Karpas-422 (cell line): ENCODE measurements at regions not wholly inside any gene's neighbourhood (a gene's known extent, or its start where the extent isn't known, plus 50 kb on each side); places are given as distances from the start of the nearest gene placed in this dataset.

Source experiments
- DNase-seq: peaks from one replicate; pipeline ENCODE4 v3.0.0-alpha.2; 2015
- H2AFZ ChIP-seq: fragments of 200-600 bp; sonication (generic); 2 replicates; pipeline ENCODE4 v1.6.1; 2014; ENCODE audit warnings: antibody characterized with exemption, low read length, mixed read lengths
- H3K27ac ChIP-seq: fragments of 200-600 bp; sonication (generic); 2 replicates; pipeline ENCODE4 v1.5.1; 2014; ENCODE audit warnings: mild to moderate bottlenecking, low read length, moderate library complexity
- H3K27me3 ChIP-seq: fragments of 200-600 bp; sonication (generic); 2 replicates; pipeline ENCODE4 v1.6.1; 2014; ENCODE audit warnings: low read length, mixed read lengths
- H3K36me3 ChIP-seq: fragments of 200-600 bp; sonication (generic); 2 replicates; pipeline ENCODE4 v1.6.1; 2014; ENCODE audit warnings: low read length, mixed read lengths; ENCODE audit not compliant: insufficient read depth
- H3K4me1 ChIP-seq: fragments of 200-600 bp; sonication (generic); 2 replicates; pipeline ENCODE4 v1.6.1; 2014; ENCODE audit warnings: mild to moderate bottlenecking, low read length, mixed read lengths
- H3K4me2 ChIP-seq: fragments of 200-600 bp; sonication (generic); 2 replicates; pipeline ENCODE4 v1.6.1; 2014; ENCODE audit warnings: low read length, low read depth, mild to moderate bottlenecking; ENCODE audit not compliant: poor library complexity, severe bottlenecking
- H3K4me3 ChIP-seq: fragments of 200-600 bp; sonication (generic); 2 replicates; pipeline ENCODE4 v1.5.1; 2014; ENCODE audit warnings: mild to moderate bottlenecking, antibody characterized with exemption, low read length, mixed read lengths
- H3K79me2 ChIP-seq: fragments of 200-600 bp; sonication (generic); 2 replicates; pipeline ENCODE4 v1.6.1; 2014; ENCODE audit warnings: mild to moderate bottlenecking, low read length, mixed read lengths
- H3K9ac ChIP-seq: fragments of 200-600 bp; sonication (generic); 2 replicates; pipeline ENCODE4 v1.6.0; 2014; ENCODE audit warnings: low read length
- H3K9me2 ChIP-seq: fragments of 200-600 bp; sonication (generic), shearing (Covaris generic); replicated peaks from 2 replicates; pipeline ENCODE4 v1.6.0; 2014; ENCODE audit warnings: mild to moderate bottlenecking, low read length, moderate library complexity; ENCODE audit not compliant: insufficient read depth
- H3K9me3 ChIP-seq: fragments of 300-700, 200-600 bp; sonication (generic); 2 replicates; pipeline ENCODE4 v1.6.1; 2014; ENCODE audit warnings: low read length, mixed read lengths
- H4K20me1 ChIP-seq: fragments of 200-600 bp; sonication (generic); 2 replicates; pipeline ENCODE4 v1.6.1; 2014; ENCODE audit warnings: mild to moderate bottlenecking, antibody characterized with exemption, low read length, low read depth; ENCODE audit not compliant: insufficient read depth

DNA sequence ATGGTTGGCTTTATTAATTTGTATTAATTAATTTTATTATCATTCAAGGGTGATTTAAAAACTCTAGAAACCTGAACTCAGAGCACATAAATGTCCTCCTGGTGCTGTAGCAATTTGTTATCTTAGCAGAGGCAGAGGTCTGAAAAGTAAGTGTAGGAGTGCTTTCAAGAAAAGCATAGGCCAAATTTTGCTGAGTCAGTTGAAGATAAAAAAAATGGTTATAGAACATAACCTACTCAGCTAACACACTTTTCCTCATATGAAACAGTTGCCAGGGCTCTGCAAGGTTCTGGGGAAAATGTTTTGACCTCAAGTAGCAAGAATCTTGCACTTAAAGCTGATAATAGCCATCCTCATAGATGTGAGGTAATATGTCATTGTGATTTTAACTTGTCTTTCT lies 53.5 kb upstream of the CHODL start:
- Histone ChIP-seq H3K9ac (no peak overlapping the region), H3K4me2 (no peak overlapping the region), H3K4me1 (no peaks in the 10 kb centered on the region), H3K36me3 (no peaks in the 10 kb centered on the region), H3K27ac (no peak overlapping the region), H3K79me2 (no peaks in the 10 kb centered on the region), H4K20me1 (no peaks in the 10 kb centered on the region), H2AFZ (no peak overlapping the region), H3K9me2 (no peaks in the 10 kb centered on the region), H3K4me3 (no peak overlapping the region), H3K27me3 (no peaks in the 10 kb centered on the region), H3K9me3 (peaks cover 37% of the 10 kb centered on the region)
- DNase-seq: no peak

DNA sequence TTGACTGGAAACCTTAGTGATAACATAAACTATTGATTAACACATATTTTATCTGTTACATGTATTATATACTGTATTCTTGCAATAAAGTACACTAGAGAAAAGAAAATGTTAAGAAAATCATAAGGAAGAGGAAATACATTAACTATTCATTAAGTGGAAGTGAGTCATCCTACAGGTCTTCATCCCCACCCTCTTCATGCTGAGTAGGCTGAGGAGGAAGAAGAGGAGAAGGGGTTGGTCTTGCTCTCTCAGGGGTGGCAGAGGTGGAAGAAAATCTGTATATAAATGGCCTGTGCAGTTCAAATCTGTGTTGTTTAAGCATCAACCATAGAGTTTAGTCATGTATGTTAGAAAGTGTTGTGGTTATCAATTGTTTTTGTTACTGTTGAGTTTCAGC lies 66.1 kb upstream of the CHODL start:
- Histone ChIP-seq H2AFZ (no peak overlapping the region), H3K9me2 (no peaks in the 10 kb centered on the region), H3K27me3 (no peaks in the 10 kb centered on the region), H3K9me3 (peaks cover 29% of the 10 kb centered on the region), H3K4me3 (no peak overlapping the region), H3K4me2 (no peak overlapping the region), H3K36me3 (no peaks in the 10 kb centered on the region), H4K20me1 (no peaks in the 10 kb centered on the region), H3K4me1 (no peaks in the 10 kb centered on the region), H3K27ac (no peak overlapping the region), H3K9ac (no peak overlapping the region), H3K79me2 (no peaks in the 10 kb centered on the region)
- no peak for DNase-seq

DNA sequence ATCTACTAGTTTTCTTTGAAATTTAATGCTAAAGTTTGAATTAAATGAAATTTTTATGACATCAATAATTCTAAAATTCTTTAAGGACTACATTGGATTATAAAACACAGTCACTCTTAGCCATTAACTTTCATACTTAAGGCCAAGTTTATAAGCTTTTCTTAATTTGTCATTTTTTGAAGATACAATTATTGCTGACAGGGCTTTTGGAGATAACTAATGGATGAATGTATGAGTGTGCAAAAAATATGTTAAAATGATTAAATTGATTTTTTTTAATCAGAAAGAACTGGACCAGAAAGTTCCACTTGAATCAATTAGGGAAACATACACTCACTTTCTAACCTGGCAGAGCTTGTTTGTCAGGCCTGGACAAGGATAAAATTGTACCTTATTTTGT lies 70.3 kb upstream of the CHODL start:
- no peaks in the 10 kb centered on the region for H4K20me1 ChIP-seq
- H3K27me3 ChIP-seq: no peaks in the 10 kb centered on the region
- H3K4me1 ChIP-seq: no peaks in the 10 kb centered on the region
- H3K27ac ChIP-seq: no peak overlapping the region
- no peak overlapping the region for H3K9ac ChIP-seq
- H3K4me3 ChIP-seq: no peak overlapping the region
- H3K36me3 ChIP-seq: no peaks in the 10 kb centered on the region
- no peak overlapping the region for H2AFZ ChIP-seq
- H3K9me3 ChIP-seq: peaks cover 35% of the 10 kb centered on the region
- no peaks in the 10 kb centered on the region for H3K79me2 ChIP-seq
- no peak for DNase-seq
- H3K9me2 ChIP-seq: no peaks in the 10 kb centered on the region
- H3K4me2 ChIP-seq: no peak overlapping the region

DNA sequence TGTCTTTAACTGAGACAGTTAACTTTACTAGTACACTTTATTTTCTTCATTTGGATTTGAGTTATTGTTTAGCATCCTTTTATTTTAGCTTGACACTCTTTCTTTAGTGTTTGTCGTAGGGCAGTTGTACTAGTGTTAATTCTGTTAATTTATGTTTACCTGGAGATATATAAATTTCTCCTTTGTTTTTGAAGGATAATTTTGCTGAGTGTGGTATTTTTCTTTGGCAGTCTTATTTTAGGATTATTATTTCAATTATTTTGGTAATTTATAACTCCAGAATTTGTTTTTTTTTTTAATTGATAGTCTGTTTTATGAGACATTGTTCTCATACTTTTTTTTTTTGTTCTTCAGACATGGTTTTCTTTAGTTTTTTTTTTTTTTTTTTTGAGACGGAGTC lies 73.8 kb upstream of the CHODL start:
- H3K9me2 ChIP-seq: no peaks in the 10 kb centered on the region
- no peak overlapping the region for H3K27ac ChIP-seq
- no peaks in the 10 kb centered on the region for H3K4me1 ChIP-seq
- H3K4me2 ChIP-seq: no peak overlapping the region
- no peak overlapping the region for H3K9ac ChIP-seq
- no peaks in the 10 kb centered on the region for H3K79me2 ChIP-seq
- peaks cover 36% of the 10 kb centered on the region for H3K9me3 ChIP-seq
- no peak for DNase-seq
- no peaks in the 10 kb centered on the region for H4K20me1 ChIP-seq
- H2AFZ ChIP-seq: no peak overlapping the region
- H3K36me3 ChIP-seq: no peaks in the 10 kb centered on the region
- no peak overlapping the region for H3K4me3 ChIP-seq
- H3K27me3 ChIP-seq: no peaks in the 10 kb centered on the region

DNA sequence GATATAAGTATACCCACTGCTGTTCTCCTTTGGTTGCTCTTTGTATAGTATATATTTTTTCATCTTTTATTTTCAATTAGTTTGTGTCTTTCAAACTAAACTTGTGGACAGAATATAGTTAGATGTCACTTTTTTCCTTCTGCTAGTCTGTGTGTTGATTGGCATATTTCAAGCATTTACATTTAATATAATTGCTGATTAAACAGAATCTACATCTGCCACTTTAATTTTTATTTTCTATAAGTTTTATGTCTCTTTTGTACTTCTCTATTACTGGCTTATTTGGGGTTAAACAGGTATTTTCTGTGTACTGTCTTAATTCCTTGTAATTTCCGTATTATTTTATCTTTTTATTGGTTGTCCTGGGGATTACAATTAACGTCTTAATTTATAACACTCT lies 74.4 kb upstream of the CHODL start:
- Histone ChIP-seq H3K9me3 (peaks cover 36% of the 10 kb centered on the region), H3K9me2 (no peaks in the 10 kb centered on the region), H3K4me3 (no peak overlapping the region), H3K4me1 (no peaks in the 10 kb centered on the region), H4K20me1 (no peaks in the 10 kb centered on the region), H3K9ac (no peak overlapping the region), H3K4me2 (no peak overlapping the region), H2AFZ (no peak overlapping the region), H3K79me2 (no peaks in the 10 kb centered on the region), H3K27me3 (no peaks in the 10 kb centered on the region), H3K36me3 (no peaks in the 10 kb centered on the region), H3K27ac (no peak overlapping the region)
- DNase-seq: no peak

DNA sequence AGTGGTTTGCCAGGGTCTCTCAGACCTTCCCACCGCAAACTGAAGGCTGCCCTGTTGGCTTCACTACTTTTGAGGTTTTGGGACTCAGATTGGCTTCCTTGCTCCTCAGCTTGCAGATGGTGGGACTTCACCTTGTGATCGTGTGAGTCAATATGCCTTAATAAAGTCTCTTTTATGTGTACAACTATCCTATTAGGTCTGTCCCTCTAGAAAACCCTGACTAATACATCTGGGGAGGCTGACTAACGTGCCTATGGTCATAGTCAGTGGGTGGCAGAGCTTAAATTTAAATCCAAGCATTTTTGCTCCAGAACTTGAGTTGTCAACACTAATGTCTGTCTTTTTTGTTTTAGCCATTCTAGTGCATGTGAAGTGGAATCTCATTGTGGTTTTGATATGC lies 76.5 kb upstream of the CHODL start:
- Histone ChIP-seq H3K27ac (no peak overlapping the region), H2AFZ (no peak overlapping the region), H3K9me3 (peaks cover 30% of the 10 kb centered on the region), H3K4me2 (no peak overlapping the region), H3K36me3 (no peaks in the 10 kb centered on the region), H4K20me1 (no peaks in the 10 kb centered on the region), H3K9me2 (no peaks in the 10 kb centered on the region), H3K4me3 (no peak overlapping the region), H3K9ac (no peak overlapping the region), H3K79me2 (no peaks in the 10 kb centered on the region), H3K4me1 (no peaks in the 10 kb centered on the region), H3K27me3 (no peaks in the 10 kb centered on the region)
- DNase-seq: no peak

DNA sequence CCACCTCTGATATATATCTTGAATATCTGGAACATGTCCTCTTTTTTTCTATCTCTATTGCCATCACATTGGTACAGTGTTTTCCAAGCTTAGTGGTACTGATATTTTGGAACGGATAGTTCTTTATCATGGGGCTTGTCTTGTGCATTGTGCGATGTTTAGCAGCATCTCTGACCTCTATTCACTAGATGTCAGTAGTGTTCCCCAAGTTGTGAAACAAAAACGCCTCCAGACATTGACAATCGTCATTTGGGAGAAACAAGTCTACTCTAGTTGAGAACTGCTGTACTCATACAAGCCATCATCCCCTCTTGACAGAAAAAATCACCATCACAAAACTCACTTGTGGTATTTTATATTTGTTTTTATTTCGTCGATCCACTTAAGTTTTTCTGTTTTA lies 79.7 kb upstream of the CHODL start:
- Histone ChIP-seq H2AFZ (no peak overlapping the region), H3K79me2 (no peaks in the 10 kb centered on the region), H3K9ac (no peak overlapping the region), H3K27me3 (no peaks in the 10 kb centered on the region), H3K9me3 (peaks cover 10% of the 10 kb centered on the region), H3K4me3 (no peak overlapping the region), H3K4me1 (no peaks in the 10 kb centered on the region), H4K20me1 (no peaks in the 10 kb centered on the region), H3K27ac (no peak overlapping the region), H3K36me3 (no peaks in the 10 kb centered on the region), H3K9me2 (no peaks in the 10 kb centered on the region), H3K4me2 (no peak overlapping the region)
- DNase-seq: no peak

DNA sequence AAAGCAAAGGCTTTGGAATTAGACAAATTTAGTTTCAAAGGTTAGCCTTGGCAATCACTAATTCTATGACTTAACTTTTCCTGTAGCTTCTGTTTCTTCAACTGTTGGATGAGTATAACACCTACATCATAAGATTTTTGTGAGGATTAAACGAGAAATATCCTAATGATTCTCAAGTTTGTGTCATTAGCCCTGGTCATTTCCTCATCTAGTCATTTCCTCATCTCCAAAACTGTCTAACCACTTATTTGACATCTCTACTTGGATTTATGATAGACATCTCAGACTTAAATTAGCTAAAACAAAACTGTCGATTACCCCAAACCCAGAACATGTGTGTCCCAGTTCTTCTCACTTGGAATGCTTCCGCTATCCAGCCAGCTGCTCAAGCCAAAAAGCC lies 80.2 kb upstream of the CHODL start:
- no peak overlapping the region for H3K9ac ChIP-seq
- no peak overlapping the region for H3K4me2 ChIP-seq

DNA sequence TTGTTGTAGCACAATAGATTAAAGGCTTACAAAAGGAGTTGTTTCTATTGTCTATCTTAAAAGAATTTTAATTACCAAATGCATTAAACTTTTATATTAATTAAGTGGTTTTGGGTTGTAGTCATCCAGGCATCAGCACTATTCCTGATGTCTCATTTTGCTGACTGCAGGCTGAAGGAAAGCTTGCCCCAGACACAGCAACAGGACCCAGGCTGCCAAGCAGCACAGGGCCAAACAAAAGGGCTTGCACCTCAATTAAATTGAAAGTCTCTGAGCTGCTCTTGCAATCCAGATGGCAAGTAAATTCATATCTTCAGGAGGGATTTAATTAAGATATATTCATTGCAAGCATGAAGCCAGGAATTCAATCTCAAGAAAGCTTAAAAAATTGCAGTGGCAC lies 80.7 kb upstream of the CHODL start:
- Histone ChIP-seq H3K9ac (no peak overlapping the region), H3K79me2 (no peaks in the 10 kb centered on the region), H3K9me2 (no peaks in the 10 kb centered on the region), H3K4me3 (no peak overlapping the region), H4K20me1 (no peaks in the 10 kb centered on the region), H3K4me2 (no peak overlapping the region), H3K27ac (no peak overlapping the region), H3K9me3 (peaks cover 10% of the 10 kb centered on the region; the same call in 1 of the 2 replicates), H3K36me3 (no peaks in the 10 kb centered on the region), H3K4me1 (no peaks in the 10 kb centered on the region), H2AFZ (no peak overlapping the region), H3K27me3 (no peaks in the 10 kb centered on the region)
- DNase-seq: no peak

More for the DNA sequence above, 80.2 kb upstream of the CHODL start:
- H3K79me2 ChIP-seq: no peaks in the 10 kb centered on the region
- no peak overlapping the region for H2AFZ ChIP-seq
- H3K4me1 ChIP-seq: no peaks in the 10 kb centered on the region
- H3K4me3 ChIP-seq: no peak overlapping the region
- H3K27me3 ChIP-seq: no peaks in the 10 kb centered on the region
- H3K27ac ChIP-seq: no peak overlapping the region
- H3K9me3 ChIP-seq: peaks cover 11% of the 10 kb centered on the region
- H3K36me3 ChIP-seq: no peaks in the 10 kb centered on the region
- DNase-seq: no peak
- no peaks in the 10 kb centered on the region for H4K20me1 ChIP-seq
- no peaks in the 10 kb centered on the region for H3K9me2 ChIP-seq
